Stimulated activated CD4-positive, alpha-beta T cell treated with anti-CD3 and anti-CD28 coated beads, Interleukin-2, amount 100 ng/mL, for 48 hours (primary cell): ENCODE measurements at regions not wholly inside any gene's neighbourhood (a gene's known extent, or its start where the extent isn't known, plus 50 kb on each side); places are given as distances from the start of the nearest gene placed in this dataset.
"Not testable (repeated sequence)": the region's sequence is repeated elsewhere in the genome, so short reads cannot be mapped to it uniquely, and the experiment has no call there.

ENCODE experiments used
- DNase-seq, 2 donors: peaks; one replicate each; pipeline ENCODE4 v3.0.0-alpha.2; 2020

DNA sequence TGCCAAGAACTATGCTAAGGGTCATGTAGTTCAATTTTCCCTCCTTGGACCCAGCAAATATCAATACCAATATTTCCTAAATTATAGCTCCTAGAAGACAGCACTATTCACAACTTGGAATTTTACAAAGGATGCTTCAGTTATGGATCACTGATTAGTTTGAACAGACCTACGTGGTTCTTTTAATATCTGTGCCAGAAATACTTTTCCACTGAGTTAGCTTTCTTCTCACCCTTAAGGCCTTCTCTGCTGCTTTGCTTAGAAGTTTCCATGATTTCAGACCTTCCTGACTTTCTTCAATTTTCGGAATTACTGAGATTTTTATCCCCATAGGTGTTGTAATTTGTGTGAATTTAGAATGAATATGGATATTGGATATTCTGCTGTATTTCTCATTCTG lies 380.4 kb downstream of the PSAT1 start:
- DNase-seq, result no peak

- no peak for DNase-seq
These were observed 382.0 kb downstream of the PSAT1 start for GRCh38 chr9:78678877-78679276.

- DNase-seq, result no peak
These were observed 383.3 kb downstream of the PSAT1 start for GRCh38 chr9:78680196-78680595.

DNA sequence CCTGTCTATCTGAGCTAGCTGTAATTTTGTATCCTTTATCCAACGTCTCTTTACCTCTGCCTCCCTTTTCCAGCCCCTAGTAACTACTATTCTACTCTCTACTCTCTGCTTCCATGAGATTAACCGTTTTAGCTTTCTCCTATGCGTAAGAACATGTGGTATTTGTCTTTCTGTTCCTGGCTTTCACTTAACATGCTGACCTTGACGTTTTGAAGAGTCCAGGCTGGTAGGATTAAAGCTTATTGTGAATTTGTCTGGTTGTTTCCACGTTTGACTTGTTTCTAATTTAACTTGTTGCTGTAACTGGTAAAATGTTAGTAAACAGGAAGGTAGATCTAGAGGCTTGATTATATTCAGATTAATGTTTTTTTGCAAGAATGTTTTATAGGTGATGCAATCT lies 385.3 kb downstream of the PSAT1 start:
- no peak for DNase-seq

GRCh38 chr9:78685471-78685870 lies 388.5 kb downstream of the PSAT1 start:
- no peak for DNase-seq

- DNase-seq, result no peak
These were observed 391.9 kb downstream of the PSAT1 start for GRCh38 chr9:78688796-78689195.

DNA sequence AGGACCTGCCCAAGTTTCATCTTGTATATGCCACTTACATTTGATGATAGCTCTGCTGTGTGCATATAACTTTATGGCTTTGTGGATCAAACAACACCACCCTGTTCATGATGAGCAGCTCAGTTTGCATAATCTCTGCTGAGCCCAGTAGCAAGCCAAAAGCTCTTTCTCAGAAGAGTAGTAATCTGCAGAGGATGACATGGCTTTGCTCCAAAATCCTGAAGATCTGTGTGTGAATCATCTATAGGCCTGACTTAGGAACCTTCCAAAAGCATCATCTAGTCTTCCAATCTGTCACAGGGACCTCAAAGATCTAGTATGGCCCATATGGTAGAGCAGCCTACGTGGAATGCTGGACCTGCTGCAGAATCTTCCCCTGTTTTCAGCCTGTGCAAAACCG lies 394.6 kb downstream of the PSAT1 start:
- no peak for DNase-seq

DNA sequence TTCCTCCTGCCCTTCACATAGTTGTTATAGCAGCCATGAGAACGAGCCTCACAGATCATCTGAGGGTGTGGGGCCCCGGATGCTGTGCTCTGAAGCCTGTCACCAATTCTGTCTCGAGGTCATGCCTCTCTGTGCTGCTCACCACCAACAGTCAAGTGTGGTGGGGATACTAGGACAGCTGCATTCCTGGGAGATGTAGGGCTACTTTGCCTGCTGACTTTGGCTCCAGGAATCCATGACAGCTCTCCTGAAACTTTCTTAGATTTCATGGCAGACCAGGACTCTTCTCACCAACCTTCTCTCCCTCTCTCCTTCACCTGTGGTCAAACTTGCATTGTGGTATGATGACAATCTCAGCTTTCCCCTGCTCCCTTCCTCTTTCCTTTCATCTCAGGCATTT lies 395.9 kb downstream of the PSAT1 start:
- no peak for DNase-seq

GRCh38 chr9:78694974-78695373 lies 398.0 kb downstream of the PSAT1 start:
- no peak for DNase-seq

DNA sequence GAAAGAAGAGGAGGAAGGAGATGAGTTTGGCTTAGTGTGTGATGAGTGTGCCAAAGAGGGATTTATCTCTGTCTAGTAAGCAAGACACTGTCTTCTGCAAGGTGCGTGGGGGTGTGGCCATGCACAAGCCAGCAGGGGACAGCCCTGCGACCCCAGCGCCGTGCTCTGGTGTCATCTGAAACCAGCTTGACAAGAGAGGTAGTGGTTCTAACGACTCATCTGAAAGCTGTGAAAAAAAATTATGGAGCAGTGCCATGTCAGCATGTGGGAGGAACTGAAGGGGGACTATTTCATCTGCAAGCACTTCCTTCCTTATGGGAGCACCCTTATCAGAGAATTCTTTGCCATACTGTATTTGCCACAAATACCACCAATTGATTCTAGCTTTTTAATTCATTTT lies 398.6 kb downstream of the PSAT1 start:
- DNase-seq, result no peak

- DNase-seq, result no peak
These were observed 400.7 kb downstream of the PSAT1 start for GRCh38 chr9:78697618-78698017.

- no peak for DNase-seq
These were observed 401.4 kb downstream of the PSAT1 start for GRCh38 chr9:78698371-78698770.

- DNase-seq, result not testable (repeated sequence)
These were observed 402.3 kb downstream of the PSAT1 start for GRCh38 chr9:78699217-78699616.

- DNase-seq, result not testable (repeated sequence)
These were observed 407.2 kb downstream of the PSAT1 start for GRCh38 chr9:78704153-78704552.

- DNase-seq, result no peak
These were observed 410.2 kb downstream of the PSAT1 start for GRCh38 chr9:78707080-78707479.

DNA sequence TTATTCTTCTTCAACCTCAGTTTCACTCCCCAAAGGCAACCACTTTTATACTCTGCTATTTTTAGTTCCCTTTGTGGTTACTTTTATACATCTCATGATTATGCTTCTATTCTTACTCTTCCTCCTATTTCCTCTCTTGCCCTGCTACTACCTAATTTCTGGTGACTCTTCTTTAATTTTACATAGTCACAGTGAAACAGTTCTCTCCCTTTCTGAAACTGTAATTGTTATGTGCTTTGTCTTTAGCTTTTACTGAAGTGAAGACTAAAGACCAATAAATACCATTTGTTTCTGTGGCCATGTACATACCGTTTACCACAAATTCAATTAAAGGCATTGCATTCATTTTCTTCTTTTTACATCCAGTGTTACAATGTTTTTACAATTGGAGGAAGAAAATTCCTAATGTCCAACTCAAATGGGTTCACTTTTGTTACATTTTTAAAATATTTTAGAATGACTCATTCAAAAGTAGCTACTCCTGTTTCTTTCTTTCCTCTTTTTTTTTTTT lies 410.6 kb downstream of the PSAT1 start:
- DNase-seq, result no peak

- DNase-seq, result no peak
These were observed 416.1 kb downstream of the PSAT1 start for GRCh38 chr9:78712903-78713613.

DNA sequence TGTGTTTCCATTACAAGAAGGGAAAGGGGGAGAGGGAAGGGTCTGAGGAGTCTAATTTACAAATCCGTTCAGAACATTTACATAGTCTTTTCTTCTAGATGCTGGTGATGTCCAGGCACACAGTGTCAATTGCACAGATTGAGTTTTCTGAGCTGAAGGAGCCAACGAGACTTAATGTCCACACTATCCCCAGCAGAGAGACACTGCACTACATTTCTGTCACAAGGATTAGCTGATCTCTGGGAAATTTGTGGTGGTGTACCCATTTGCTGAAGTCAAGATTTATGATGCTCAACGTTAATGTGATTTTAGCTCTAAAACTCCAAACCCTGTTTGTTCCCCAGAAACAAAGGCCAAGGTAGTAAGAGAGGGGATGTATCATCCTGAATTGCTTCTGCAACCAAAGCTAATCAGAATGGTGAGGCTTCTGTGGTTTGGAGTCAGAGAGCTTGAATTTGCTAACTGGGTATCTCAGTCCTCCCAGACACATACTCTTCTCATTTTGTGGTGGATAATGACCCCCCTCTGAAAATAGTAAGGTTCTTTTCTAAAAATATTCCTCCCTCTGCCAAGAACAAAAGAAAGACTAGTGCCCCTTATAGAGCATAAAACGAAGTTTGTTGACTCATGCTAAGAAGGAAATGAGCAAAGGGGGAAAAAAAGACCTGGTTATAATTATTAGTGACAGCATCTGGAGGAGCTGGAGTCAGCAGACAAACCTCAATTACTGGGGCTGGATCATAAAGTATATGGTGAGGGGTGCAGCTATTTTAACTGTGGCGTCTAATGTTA lies 416.9 kb downstream of the PSAT1 start:
- DNase-seq, result no peak

DNA sequence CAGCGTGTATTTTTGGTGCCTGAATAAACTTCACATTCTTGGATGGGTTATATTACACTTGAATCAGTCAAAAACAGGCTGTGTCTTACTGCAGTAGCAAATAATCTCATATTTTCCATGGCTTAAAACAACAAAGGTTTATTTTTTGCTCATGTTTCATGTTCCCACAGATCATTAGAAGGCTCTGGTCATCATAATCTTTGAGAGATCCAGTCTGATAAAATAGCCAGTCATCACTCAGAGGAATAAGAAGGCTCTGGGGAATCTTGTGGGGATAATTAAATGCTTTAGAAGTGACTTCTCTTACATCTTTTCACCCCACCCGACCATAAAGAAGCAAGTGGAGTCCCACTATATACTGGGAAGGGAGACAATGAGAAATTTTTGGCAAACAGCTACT lies 417.7 kb downstream of the PSAT1 start:
- no peak for DNase-seq

DNA sequence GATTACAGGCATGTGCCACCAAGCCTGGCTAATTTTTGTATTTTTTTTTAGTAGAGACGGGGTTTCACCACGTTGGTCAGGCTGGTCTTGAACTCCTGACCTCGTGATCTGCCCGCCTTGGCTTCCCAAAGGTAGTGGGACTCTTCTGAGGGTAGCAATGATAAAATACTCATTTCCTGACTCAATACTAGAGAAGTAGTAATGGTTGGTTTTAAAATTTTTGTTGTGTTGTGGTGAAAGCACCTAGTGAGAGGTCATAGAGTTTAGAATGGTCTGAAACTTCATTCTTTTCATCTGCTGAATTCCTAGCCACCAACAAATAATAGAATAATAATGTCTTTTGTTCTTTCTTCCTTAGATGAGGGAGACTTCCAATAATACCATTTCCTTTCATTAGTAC lies 422.1 kb downstream of the PSAT1 start:
- not testable (repeated sequence) for DNase-seq

GRCh38 chr9:78724896-78725295 lies 428.0 kb downstream of the PSAT1 start:
- no peak for DNase-seq

DNA sequence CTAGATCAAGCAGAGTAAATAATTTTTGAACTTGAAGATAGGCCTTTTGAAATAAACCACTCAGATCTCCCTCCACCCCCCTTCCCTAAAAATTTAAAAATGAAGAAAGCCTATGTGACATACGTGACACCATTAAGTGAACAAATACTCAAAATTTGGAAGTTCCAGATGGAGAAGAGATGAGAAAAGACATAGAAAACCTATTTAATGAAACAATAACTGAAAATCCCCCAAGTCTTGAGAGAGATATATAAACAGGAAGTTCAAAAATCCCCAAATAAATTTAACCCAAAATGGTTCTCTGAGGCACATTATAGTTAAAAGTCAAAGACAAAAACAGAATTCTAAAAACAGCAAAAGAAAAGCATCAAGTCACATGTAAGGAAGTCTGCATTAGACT lies 428.6 kb downstream of the PSAT1 start:
- no peak for DNase-seq

DNA sequence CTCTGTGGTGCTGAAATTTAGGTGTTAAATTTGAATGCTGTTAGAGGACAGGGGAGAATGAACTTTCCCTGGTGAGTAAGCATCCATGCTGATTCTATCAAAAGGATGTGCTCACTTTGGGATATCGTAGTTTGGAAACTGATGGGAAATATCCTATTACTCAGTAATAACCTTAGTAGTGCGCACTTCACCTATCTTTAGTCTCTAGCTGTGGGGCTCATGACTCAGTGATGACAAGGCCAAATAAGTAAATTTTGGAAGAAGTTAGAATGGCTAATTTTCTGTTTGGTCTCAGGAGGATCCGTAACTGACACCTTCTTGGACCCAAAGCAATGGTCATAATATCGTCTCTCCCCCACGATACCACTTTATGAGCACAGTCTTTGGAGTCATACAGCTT lies 448.4 kb downstream of the PSAT1 start:
- no peak for DNase-seq

DNA sequence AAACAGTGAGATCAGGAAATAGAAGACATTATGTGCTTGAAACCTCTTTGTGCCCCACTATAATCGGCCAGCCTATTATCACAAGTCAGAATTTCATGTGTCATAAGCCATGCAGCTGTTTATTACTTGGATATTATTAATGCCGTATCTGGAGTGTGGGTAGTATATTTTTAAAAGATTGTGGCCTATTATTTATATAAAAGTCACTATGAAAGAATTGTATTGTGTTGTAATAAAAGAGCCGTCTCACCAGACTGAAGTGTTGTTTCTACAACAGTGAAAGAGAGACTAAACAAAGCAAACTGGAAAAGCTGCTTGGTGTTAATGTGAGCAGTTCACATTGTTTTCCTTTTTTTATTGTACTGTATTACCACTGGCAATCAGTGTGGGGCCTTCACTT lies 449.1 kb downstream of the PSAT1 start:
- no peak for DNase-seq
